Mesothelial cell of epicardium (in vitro differentiated cells): ENCODE measurements at regions not wholly inside any gene's neighbourhood (a gene's known extent, or its start where the extent isn't known, plus 50 kb on each side); places are given as distances from the start of the nearest gene placed in this dataset.
"Not testable (repeated sequence)": the region's sequence is repeated elsewhere in the genome, so short reads cannot be mapped to it uniquely, and the experiment has no call there.

ENCODE experiments used
- DNase-seq, 2 experiments: peaks; one replicate each; pipeline ENCODE4 v3.0.0; 2021; ENCODE audit warnings: low spot score in 2 of 2; ENCODE audit not compliant: unreplicated experiment in 2 of 2
- H3K27ac Mint-ChIP-seq: 2 replicates; pipeline ENCODE4 v1.8.0; 2021; ENCODE audit warnings: mixed read lengths
- H3K27me3 Mint-ChIP-seq: 2 replicates; pipeline ENCODE4 v1.8.0; 2021; ENCODE audit warnings: low read depth, mixed read lengths
- H3K36me3 Mint-ChIP-seq: 2 replicates; pipeline ENCODE4 v1.8.0; 2021; ENCODE audit warnings: mixed read lengths
- H3K4me1 Mint-ChIP-seq: 2 replicates; pipeline ENCODE4 v1.8.0; 2021; ENCODE audit warnings: mixed read lengths
- H3K4me3 Mint-ChIP-seq: 2 replicates; pipeline ENCODE4 v1.8.0; 2021; ENCODE audit warnings: mild to moderate bottlenecking, moderate library complexity, mixed read lengths
- H3K9me3 Mint-ChIP-seq: 2 replicates; pipeline ENCODE4 v1.8.0; 2021; ENCODE audit warnings: mixed read lengths
- TF ChIP-seq, protein P1 (sequence below): fragments of 200-600 bp; sonication (generic); IDR thresholded peaks from one replicate; pipeline ENCODE4 v1.5.0; 2021; ENCODE audit warnings: antibody characterized with exemption; ENCODE audit not compliant: unreplicated experiment

DNA sequence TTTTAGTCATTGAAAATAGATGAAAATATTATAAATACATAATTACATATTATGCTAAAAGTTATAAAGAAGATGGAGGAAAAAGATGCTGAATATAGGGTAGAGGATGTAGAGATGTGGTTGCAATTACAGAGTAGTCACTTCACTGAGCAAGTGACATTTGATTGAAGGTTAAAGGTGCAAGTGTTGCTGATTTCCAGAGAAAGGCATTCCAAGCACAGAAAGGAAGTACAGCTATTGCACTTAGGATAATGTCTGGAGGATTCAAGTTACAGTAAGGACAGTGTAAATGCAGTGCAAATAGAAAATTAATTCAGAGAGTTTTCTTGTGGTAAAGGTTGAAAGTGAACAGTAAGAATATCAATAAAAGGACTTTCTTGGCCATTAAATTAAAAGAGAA is 1721.8 kb downstream of the PCDH9 start:
- H3K4me3 Mint-ChIP-seq = no peak overlapping the region
- peaks cover 15% of the 10 kb centered on the region for H3K9me3 Mint-ChIP-seq
- TF ChIP-seq, protein P1, sequence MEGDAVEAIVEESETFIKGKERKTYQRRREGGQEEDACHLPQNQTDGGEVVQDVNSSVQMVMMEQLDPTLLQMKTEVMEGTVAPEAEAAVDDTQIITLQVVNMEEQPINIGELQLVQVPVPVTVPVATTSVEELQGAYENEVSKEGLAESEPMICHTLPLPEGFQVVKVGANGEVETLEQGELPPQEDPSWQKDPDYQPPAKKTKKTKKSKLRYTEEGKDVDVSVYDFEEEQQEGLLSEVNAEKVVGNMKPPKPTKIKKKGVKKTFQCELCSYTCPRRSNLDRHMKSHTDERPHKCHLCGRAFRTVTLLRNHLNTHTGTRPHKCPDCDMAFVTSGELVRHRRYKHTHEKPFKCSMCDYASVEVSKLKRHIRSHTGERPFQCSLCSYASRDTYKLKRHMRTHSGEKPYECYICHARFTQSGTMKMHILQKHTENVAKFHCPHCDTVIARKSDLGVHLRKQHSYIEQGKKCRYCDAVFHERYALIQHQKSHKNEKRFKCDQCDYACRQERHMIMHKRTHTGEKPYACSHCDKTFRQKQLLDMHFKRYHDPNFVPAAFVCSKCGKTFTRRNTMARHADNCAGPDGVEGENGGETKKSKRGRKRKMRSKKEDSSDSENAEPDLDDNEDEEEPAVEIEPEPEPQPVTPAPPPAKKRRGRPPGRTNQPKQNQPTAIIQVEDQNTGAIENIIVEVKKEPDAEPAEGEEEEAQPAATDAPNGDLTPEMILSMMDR = no peak
- no peaks in the 10 kb centered on the region for H3K27me3 Mint-ChIP-seq
- H3K27ac Mint-ChIP-seq = peak overlapping the region; percentile 11
- peaks cover 3% of the 10 kb centered on the region for H3K36me3 Mint-ChIP-seq
- peaks cover 10% of the 10 kb centered on the region for H3K4me1 Mint-ChIP-seq
- DNase-seq = no peak

DNA sequence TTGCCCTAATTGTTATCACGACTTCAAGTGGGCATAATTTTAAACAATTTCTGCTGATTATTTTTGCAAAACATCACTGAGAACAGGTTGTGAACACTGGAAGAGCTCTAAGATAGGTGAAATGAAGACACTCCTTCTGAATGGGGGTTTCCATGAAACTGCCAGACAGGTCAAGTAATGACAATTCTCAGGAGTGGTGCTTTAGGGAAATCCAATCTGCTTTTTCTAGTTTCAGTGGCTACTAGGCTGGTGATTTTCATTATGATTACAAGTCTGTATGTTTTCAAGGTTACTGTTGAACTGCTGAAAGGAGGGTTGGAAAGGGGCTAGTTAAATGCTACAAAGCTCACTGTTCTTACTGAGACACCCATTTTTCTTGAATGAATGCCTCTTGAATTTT is 1724.2 kb downstream of the PCDH9 start:
- peaks cover 6% of the 10 kb centered on the region for H3K36me3 Mint-ChIP-seq
- TF ChIP-seq, protein P1 = no peak
- H3K27ac Mint-ChIP-seq = no peak overlapping the region
- no peak overlapping the region for H3K4me3 Mint-ChIP-seq
- no peak for DNase-seq
- H3K4me1 Mint-ChIP-seq = peaks cover 10% of the 10 kb centered on the region
- H3K9me3 Mint-ChIP-seq = peaks cover 21% of the 10 kb centered on the region
- no peaks in the 10 kb centered on the region for H3K27me3 Mint-ChIP-seq

DNA sequence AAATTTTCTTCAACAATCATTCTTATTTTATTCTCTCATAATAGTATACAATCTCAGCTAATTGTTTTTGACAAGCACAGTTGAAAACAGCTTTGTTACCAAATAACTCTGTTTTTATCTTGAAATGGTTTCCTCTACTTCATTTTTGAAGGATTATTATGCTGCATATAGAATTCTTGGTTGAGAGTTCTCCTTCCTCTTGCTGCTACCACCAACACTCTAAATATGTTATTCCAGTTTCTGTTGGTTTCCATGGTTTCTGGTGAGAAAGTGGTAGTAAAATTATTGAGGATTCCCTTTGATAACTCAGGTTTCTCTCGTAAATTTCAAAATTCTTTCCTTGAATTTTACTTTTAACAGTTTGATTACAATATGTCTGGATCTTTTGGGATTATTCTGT is 1725.9 kb downstream of the PCDH9 start:
- H3K27me3 Mint-ChIP-seq = no peaks in the 10 kb centered on the region
- no peak overlapping the region for H3K4me3 Mint-ChIP-seq
- H3K4me1 Mint-ChIP-seq = peaks cover 10% of the 10 kb centered on the region
- DNase-seq = no peak
- TF ChIP-seq, protein P1 = no peak
- H3K27ac Mint-ChIP-seq = no peak overlapping the region
- peaks cover 21% of the 10 kb centered on the region for H3K9me3 Mint-ChIP-seq
- H3K36me3 Mint-ChIP-seq = peaks cover 6% of the 10 kb centered on the region

DNA sequence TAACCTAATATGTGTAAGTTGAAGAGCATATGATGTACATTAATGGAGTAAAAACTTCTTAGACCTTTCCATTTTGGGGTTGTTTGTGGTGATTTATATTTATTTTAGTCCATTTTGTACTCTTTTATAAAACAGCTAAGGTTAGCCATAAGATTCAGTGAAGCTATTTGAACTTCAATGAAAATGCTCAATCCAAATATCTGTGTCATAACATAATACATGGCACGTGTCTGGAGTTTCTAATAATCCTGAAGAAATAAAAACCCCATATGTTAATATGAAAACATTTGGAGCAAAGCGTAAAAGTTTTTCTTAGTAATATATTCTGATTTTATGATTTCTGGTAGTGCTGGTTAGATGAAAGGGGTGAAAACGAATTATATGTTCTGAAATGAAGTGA is 1729.7 kb downstream of the PCDH9 start:
- Mint-ChIP-seq H3K9me3 (peaks cover 24% of the 10 kb centered on the region), H3K4me1 (peaks cover 4% of the 10 kb centered on the region)

DNA sequence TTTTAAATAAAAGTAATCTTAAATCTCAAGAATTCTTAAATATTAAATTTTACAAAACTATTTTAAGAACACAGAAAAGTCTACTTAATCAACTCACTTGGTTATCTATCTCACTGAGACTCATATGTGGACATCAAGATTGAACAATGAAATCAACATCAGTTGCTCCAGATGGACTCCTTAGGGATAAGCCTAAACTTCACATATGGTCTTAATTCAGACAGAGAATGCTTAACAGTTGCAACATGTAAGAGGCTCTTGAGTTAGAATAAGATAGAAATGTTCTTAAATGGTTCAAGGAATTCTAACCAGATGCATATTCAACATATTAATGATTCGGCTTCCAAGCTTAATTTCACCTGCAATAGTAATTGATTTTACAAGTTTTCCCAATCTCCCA is 1730.9 kb downstream of the PCDH9 start:
- H3K27ac Mint-ChIP-seq = no peak overlapping the region
- DNase-seq = no peak
- no peaks in the 10 kb centered on the region for H3K27me3 Mint-ChIP-seq
- H3K36me3 Mint-ChIP-seq = peaks cover 3% of the 10 kb centered on the region
- peaks cover 18% of the 10 kb centered on the region for H3K9me3 Mint-ChIP-seq
- no peak overlapping the region for H3K4me3 Mint-ChIP-seq
- H3K4me1 Mint-ChIP-seq = peaks cover 4% of the 10 kb centered on the region
- TF ChIP-seq, protein P1 = no peak

More for the DNA sequence above, 1729.7 kb downstream of the PCDH9 start:
- no peaks in the 10 kb centered on the region for H3K27me3 Mint-ChIP-seq
- no peak overlapping the region for H3K27ac Mint-ChIP-seq
- DNase-seq = no peak
- TF ChIP-seq, protein P1 = no peak
- peaks cover 6% of the 10 kb centered on the region for H3K36me3 Mint-ChIP-seq
- H3K4me3 Mint-ChIP-seq = no peak overlapping the region

DNA sequence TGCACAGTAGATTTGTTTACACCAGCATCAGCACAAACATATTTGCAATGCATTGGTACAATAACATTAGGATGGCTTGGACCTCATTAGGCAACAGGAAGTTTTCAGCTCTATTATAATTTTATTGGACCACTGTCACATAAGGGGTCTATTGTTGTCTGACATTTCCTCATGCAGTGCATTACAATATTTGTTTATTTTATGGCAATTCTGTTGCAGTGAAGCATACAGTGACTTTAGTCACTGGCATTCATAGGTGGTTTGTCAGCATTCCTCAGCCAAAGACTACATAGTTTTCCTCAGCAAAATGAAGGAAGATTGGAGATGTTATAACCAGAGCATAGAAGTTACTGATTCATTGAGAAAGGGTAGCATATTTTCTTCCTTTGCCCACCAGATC is 1732.9 kb downstream of the PCDH9 start:
- Mint-ChIP-seq H3K27me3 (no peaks in the 10 kb centered on the region), H3K27ac (no peak overlapping the region), H3K4me3 (no peak overlapping the region), H3K36me3 (no peaks in the 10 kb centered on the region), H3K4me1 (peaks cover 4% of the 10 kb centered on the region), H3K9me3 (peaks cover 16% of the 10 kb centered on the region)
- DNase-seq = no peak
- TF ChIP-seq, protein P1 = no peak

DNA sequence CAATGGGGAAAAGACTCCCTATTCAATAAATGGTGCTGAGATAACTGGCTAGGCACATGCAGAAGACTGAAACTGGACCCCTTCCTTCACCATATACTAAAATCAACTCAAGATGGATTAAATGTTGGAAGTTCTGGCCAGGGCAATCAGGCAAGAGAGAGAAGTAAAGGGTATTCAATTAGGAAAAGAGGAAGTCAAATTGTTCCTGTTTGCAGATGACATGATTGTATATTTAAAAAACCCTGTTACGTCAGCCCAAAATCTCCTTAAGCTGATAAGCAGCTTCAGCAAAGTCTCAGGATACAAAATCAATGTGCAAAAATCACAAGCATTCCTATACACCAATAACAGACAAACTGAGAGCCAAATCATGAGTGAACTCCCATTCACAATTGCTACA is 1739.4 kb downstream of the PCDH9 start:
- not testable (repeated sequence) for H3K36me3 Mint-ChIP-seq, DNase-seq, H3K27ac Mint-ChIP-seq, H3K4me3 Mint-ChIP-seq, H3K27me3 Mint-ChIP-seq, H3K4me1 Mint-ChIP-seq
- H3K9me3 Mint-ChIP-seq = peaks cover 22% of the 10 kb centered on the region
